C4-2B (cell line): ENCODE measurements at regions not wholly inside any gene's neighbourhood (a gene's known extent, or its start where the extent isn't known, plus 50 kb on each side); places are given as distances from the start of the nearest gene placed in this dataset.

Experiments used
- H3K27ac ChIP-seq: fragments of 450-650 bp; 2 replicates; pipeline ENCODE4 v1.5.1; 2017
- CTCF ChIP-seq: fragments of 450-650 bp; conservative IDR thresholded peaks from 2 replicates; pipeline ENCODE4 v1.5.1; 2017; ENCODE audit warnings: mild to moderate bottlenecking
- ZFX ChIP-seq: fragments of 450-650 bp; IDR thresholded peaks from 2 replicates; pipeline ENCODE4 v1.6.1; 2017

GRCh38 chr11:70522593-70523311, 124.4 kb downstream of the CTTN start:
- no peak overlapping the region for H3K27ac ChIP-seq
- TF ChIP-seq ZFX: no peak
- no peak for TF ChIP-seq CTCF

- no peak overlapping the region for H3K27ac ChIP-seq
- TF ChIP-seq ZFX: no peak
- no peak for TF ChIP-seq CTCF
Observed at GRCh38 chr11:70523384-70524095, 125.2 kb downstream of the CTTN start.

GRCh38 chr11:70524096-70524922, 126.0 kb downstream of the CTTN start:
- no peak overlapping the region for H3K27ac ChIP-seq
- TF ChIP-seq CTCF: no peak
- TF ChIP-seq ZFX: no peak

GRCh38 chr11:70525006-70525405, 126.7 kb downstream of the CTTN start:
- TF ChIP-seq CTCF (no peak), ZFX (no peak)
- H3K27ac ChIP-seq: no peak overlapping the region

- H3K27ac ChIP-seq: no peak overlapping the region
- TF ChIP-seq ZFX (no peak), CTCF (no peak)
Observed at GRCh38 chr11:70525466-70525865, 127.1 kb downstream of the CTTN start.

GRCh38 chr11:70526116-70527045, 128.1 kb downstream of the CTTN start:
- TF ChIP-seq CTCF (no peak), ZFX (no peak)
- no peak overlapping the region for H3K27ac ChIP-seq
